ENCODE measurements at regions not wholly inside any gene's neighbourhood (a gene's known extent, or its start where the extent isn't known, plus 50 kb on each side); places are given as distances from the start of the nearest gene placed in this dataset.
A peak's percentile ranks its signal among the peaks of the same experiment; 100 is the strongest.

DNA sequence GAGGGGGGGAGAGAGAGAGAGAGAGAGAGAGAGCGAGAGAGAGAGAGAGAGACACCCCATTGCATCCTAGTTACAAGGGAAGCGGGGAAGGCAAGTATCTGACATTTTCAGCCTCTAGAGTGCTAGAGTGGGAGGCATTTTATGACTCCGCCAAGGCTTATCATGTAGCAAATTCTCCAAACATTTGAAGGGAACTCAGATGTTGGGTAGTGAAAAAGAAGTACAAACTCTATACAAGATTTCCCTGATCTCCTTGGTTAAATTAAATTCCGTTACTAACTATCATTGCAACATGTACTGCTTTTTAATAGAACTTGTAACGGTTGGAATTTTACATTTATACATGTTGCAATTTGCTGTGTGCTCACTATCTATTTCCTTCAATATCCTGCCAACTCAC is 83.4 kb upstream of the FAM3C start:
- no peaks in the 10 kb centered on the region for H3K9me2 ChIP-seq
- ChIA-PET POLR2A (no interaction called here), CTCF (interaction anchor here (1.0 kb wide), 1 partner anchor 12 kb away, joined by 4 read pairs; no protein-coding TSS in a partner anchor)

GRCh38 chr7:121475806-121476205 is 79.7 kb upstream of the FAM3C start:
- Histone ChIP-seq H3K27ac (ENCODE audit: low read depth in 2 of 2, low read length in 1 of 2) (no peak overlapping the region), H3F3A (replicated peaks; ENCODE audit: insufficient read depth) (no peaks in the 10 kb centered on the region), H3K79me2 (ENCODE audit: insufficient read depth) (no peaks in the 10 kb centered on the region), H4K20me1 (ENCODE audit: insufficient read depth) (no peaks in the 10 kb centered on the region), H3K4me1 (ENCODE audit: control insufficient read depth in 1 of 2, insufficient read depth in 2 of 2, low read depth in 1 of 2, low read length in 1 of 2) (peaks cover 6 to 20% of the 10 kb centered on the region in 2 experiments; a peak in 3 of 4 replicates), H3K4me3 (ENCODE audit: low read depth in 2 of 2, low read length in 1 of 2) (no peak overlapping the region), H3K27me3 (ENCODE audit: insufficient read depth) (no peaks in the 10 kb centered on the region), H3K36me3 (replicated peaks in 1 of 2; ENCODE audit: control insufficient read depth in 1 of 2, insufficient read depth in 2 of 2, low read length in 1 of 2) (no peaks in the 10 kb centered on the region), H2AFZ (ENCODE audit: low read depth) (peak overlapping the region; percentile 9; the same call in 1 of the 2 replicates), H3K4me2 (no peak overlapping the region), H3K9me3 (no peaks in the 10 kb centered on the region), H3K9ac (no peak overlapping the region), H3K9me2 (no peaks in the 10 kb centered on the region)
- ChIA-PET CTCF (interaction anchor here (2.2 kb wide), 1 partner anchor 12 kb away, joined by 6 read pairs; no protein-coding TSS in a partner anchor), POLR2A (no interaction called here)
- TF ChIP-seq MEF2A (IDR thresholded peaks at IDR 0.05; ENCODE audit: borderline replicate concordance, low read depth) = no peak
- TF ChIP-seq TCF12 (IDR thresholded peaks at IDR 0.05) = no peak
- TF ChIP-seq RFX5 (IDR thresholded peaks at IDR 0.05; ENCODE audit: low read length) = no peak
- TF ChIP-seq EP300 (IDR thresholded peaks at IDR 0.05; ENCODE audit: borderline replicate concordance in 1 of 2, low read depth in 1 of 2, low read length in 1 of 2) = no peak
- no peak for TF ChIP-seq POLR2AphosphoS5 (IDR thresholded peaks at IDR 0.05; ENCODE audit: low read depth, low read length)
- TF ChIP-seq, protein P1, sequence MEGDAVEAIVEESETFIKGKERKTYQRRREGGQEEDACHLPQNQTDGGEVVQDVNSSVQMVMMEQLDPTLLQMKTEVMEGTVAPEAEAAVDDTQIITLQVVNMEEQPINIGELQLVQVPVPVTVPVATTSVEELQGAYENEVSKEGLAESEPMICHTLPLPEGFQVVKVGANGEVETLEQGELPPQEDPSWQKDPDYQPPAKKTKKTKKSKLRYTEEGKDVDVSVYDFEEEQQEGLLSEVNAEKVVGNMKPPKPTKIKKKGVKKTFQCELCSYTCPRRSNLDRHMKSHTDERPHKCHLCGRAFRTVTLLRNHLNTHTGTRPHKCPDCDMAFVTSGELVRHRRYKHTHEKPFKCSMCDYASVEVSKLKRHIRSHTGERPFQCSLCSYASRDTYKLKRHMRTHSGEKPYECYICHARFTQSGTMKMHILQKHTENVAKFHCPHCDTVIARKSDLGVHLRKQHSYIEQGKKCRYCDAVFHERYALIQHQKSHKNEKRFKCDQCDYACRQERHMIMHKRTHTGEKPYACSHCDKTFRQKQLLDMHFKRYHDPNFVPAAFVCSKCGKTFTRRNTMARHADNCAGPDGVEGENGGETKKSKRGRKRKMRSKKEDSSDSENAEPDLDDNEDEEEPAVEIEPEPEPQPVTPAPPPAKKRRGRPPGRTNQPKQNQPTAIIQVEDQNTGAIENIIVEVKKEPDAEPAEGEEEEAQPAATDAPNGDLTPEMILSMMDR (IDR thresholded peaks at IDR 0.05) = no peak
- no peak for TF ChIP-seq SIN3A (IDR thresholded peaks at IDR 0.05; ENCODE audit: borderline replicate concordance, low read depth, low read length)
- WGBS (ENCODE audit: low lambda C conversion rate) = 68% methylated on average over 2 of the region's 2 CpGs
- no peak for DNase-seq

More for the DNA sequence above, 83.4 kb upstream of the FAM3C start:
- H3K9ac ChIP-seq = no peak overlapping the region
- no peak overlapping the region for H3K27ac ChIP-seq (ENCODE audit: low read depth in 2 of 2, low read length in 1 of 2)
- TF ChIP-seq RCOR1 (IDR thresholded peaks at IDR 0.05; ENCODE audit: low read length) (no peak), JUND (IDR thresholded peaks at IDR 0.05) (no peak), SMC3 (IDR thresholded peaks at IDR 0.05; ENCODE audit: low read depth, low read length) (no peak), SIN3A (IDR thresholded peaks at IDR 0.05; ENCODE audit: borderline replicate concordance, low read depth, low read length) (no peak), GATA2 (CRISPR knock-in tag; IDR thresholded peaks at IDR 0.05) (no peak), POLR2AphosphoS5 (IDR thresholded peaks at IDR 0.05; ENCODE audit: low read depth, low read length) (no peak), IRF3 (IDR thresholded peaks at IDR 0.05; ENCODE audit: low read depth, low read length) (no peak), FOXM1 (IDR thresholded peaks at IDR 0.05; ENCODE audit: low read depth) (no peak), CHD2 (IDR thresholded peaks at IDR 0.05; ENCODE audit: low read length, partially characterized antibody) (no peak), FOXJ3 (CRISPR knock-in tag; IDR thresholded peaks at IDR 0.05) (no peak), FOSL2 (IDR thresholded peaks at IDR 0.05; ENCODE audit: borderline replicate concordance, low read depth) (no peak), RFX5 (IDR thresholded peaks at IDR 0.05; ENCODE audit: low read length) (no peak), ELF1 (IDR thresholded peaks at IDR 0.05) (no peak), TEAD4 (IDR thresholded peaks at IDR 0.05; ENCODE audit: borderline replicate concordance, insufficient read depth) (no peak), EZH2phosphoT487 (IDR thresholded peaks at IDR 0.05; ENCODE audit: borderline replicate concordance, low read depth) (no peak)
- TF ChIP-seq, protein P2, sequence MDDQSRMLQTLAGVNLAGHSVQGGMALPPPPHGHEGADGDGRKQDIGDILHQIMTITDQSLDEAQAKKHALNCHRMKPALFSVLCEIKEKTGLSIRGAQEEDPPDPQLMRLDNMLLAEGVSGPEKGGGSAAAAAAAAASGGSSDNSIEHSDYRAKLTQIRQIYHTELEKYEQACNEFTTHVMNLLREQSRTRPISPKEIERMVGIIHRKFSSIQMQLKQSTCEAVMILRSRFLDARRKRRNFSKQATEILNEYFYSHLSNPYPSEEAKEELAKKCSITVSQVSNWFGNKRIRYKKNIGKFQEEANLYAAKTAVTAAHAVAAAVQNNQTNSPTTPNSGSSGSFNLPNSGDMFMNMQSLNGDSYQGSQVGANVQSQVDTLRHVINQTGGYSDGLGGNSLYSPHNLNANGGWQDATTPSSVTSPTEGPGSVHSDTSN (IDR thresholded peaks at IDR 0.05) = no peak
- TF ChIP-seq, protein P1 (IDR thresholded peaks at IDR 0.05) = no peak
- DNase-seq = no peak
- no peak overlapping the region for H3K4me2 ChIP-seq
- no peaks in the 10 kb centered on the region for H3K36me3 ChIP-seq (replicated peaks in 1 of 2; ENCODE audit: control insufficient read depth in 1 of 2, insufficient read depth in 2 of 2, low read length in 1 of 2)
- H3K9me3 ChIP-seq = no peaks in the 10 kb centered on the region
- no peaks in the 10 kb centered on the region for H3K27me3 ChIP-seq (ENCODE audit: insufficient read depth)
- WGBS (ENCODE audit: low lambda C conversion rate) = 63% methylated on average over 4 of the region's 5 CpGs
- peaks cover 2 to 7% of the 10 kb centered on the region in 2 experiments; a peak in 3 of 4 replicates for H3K4me1 ChIP-seq (ENCODE audit: control insufficient read depth in 1 of 2, insufficient read depth in 2 of 2, low read depth in 1 of 2, low read length in 1 of 2)
- no peaks in the 10 kb centered on the region for H3F3A ChIP-seq (replicated peaks; ENCODE audit: insufficient read depth)
- H2AFZ ChIP-seq (ENCODE audit: low read depth) = no peak overlapping the region
- no peak overlapping the region for H3K4me3 ChIP-seq (ENCODE audit: low read depth in 2 of 2, low read length in 1 of 2)
- H3K79me2 ChIP-seq (ENCODE audit: insufficient read depth) = no peaks in the 10 kb centered on the region
- H4K20me1 ChIP-seq (ENCODE audit: insufficient read depth) = no peaks in the 10 kb centered on the region

All from SK-N-SH (cell line).